ENCODE measurements at regions not wholly inside any gene's neighbourhood (a gene's known extent, or its start where the extent isn't known, plus 50 kb on each side); places are given as distances from the start of the nearest gene placed in this dataset.
"Not testable (repeated sequence)": the region's sequence is repeated elsewhere in the genome, so short reads cannot be mapped to it uniquely, and the experiment has no call there.

GRCh38 chrX:99266255-99266654 is 1143.8 kb downstream of the PCDH19 start:
- H3K9me3 ChIP-seq, result no peaks in the 10 kb centered on the region
- ChIA-PET CTCF (no interaction called here), POLR2A (no interaction called here)
- H3K4me1 ChIP-seq, result no peaks in the 10 kb centered on the region
- no peak overlapping the region for H3K4me3 ChIP-seq
- TF ChIP-seq KDM1A (IDR thresholded peaks at IDR 0.05; ENCODE audit: low read depth) (no peak), ZC3H11A (IDR thresholded peaks at IDR 0.05) (no peak), CEBPB (IDR thresholded peaks at IDR 0.05) (no peak), HOXA7 (CRISPR knock-in tag; IDR thresholded peaks at IDR 0.05) (no peak), EP300 (IDR thresholded peaks at IDR 0.05) (no peak), HOXB13 (CRISPR knock-in tag; IDR thresholded peaks at IDR 0.05; ENCODE audit: low read depth) (no peak), ATOH8 (CRISPR knock-in tag; IDR thresholded peaks at IDR 0.05; ENCODE audit: low read depth) (no peak), MAZ (IDR thresholded peaks at IDR 0.05; ENCODE audit: borderline replicate concordance, low read depth, low read length) (no peak), HMGXB4 (CRISPR knock-in tag; IDR thresholded peaks at IDR 0.05; ENCODE audit: borderline replicate concordance) (no peak), NFE2L2 (conservative IDR thresholded peaks at IDR 0.05; ENCODE audit: low read length) (no peak), ELK1 (IDR thresholded peaks at IDR 0.05; ENCODE audit: low read depth, low read length) (no peak), CHD4 (IDR thresholded peaks at IDR 0.05; ENCODE audit: borderline replicate concordance) (no peak), RCOR1 (IDR thresholded peaks at IDR 0.05; ENCODE audit: low read depth, low read length) (no peak)
- FAIRE-seq, result no peak
- no peak overlapping the region for H3K27ac ChIP-seq
- WGBS (ENCODE audit: missing lambda C conversion rate), result 31% methylated on average over 2 of the region's 2 CpGs
- H3K4me2 ChIP-seq, result no peak overlapping the region
- DNase-seq (ENCODE audit: low read depth in 1 of 2, low spot score in 1 of 2), result no peak
- no peak for ATAC-seq

- FAIRE-seq, result no peak
- no peaks in the 10 kb centered on the region for H3K4me1 ChIP-seq
- H3K4me2 ChIP-seq, result no peak overlapping the region
- no peaks in the 10 kb centered on the region for H3K9me3 ChIP-seq
- no peak for ATAC-seq
- POLR2A ChIA-PET, result no interaction called here
- CTCF ChIA-PET, result no interaction called here
- no peak overlapping the region for H3K27ac ChIP-seq
- no peak for DNase-seq (ENCODE audit: low read depth in 1 of 2, low spot score in 1 of 2)
- no peak overlapping the region for H3K4me3 ChIP-seq
- TF ChIP-seq POLR2A (IDR thresholded peaks at IDR 0.05; ENCODE audit: low read length) (no peak), RAD21 (conservative IDR thresholded peaks at IDR 0.05 in 1 of 2, IDR thresholded peaks at IDR 0.05 in 1 of 2) (no peak), HOXA7 (CRISPR knock-in tag; IDR thresholded peaks at IDR 0.05) (no peak), CHD4 (IDR thresholded peaks at IDR 0.05; ENCODE audit: borderline replicate concordance) (no peak), HOXB5 (CRISPR knock-in tag; IDR thresholded peaks at IDR 0.05) (no peak), SMC3 (IDR thresholded peaks at IDR 0.05) (no peak)
These were observed 1161.9 kb downstream of the PCDH19 start for GRCh38 chrX:99248180-99248579.

GRCh38 chrX:99242001-99242400 is 1168.1 kb downstream of the PCDH19 start:
- ChIA-PET CTCF (no interaction called here), POLR2A (no interaction called here)
- no peak for FAIRE-seq
- 4% methylated on average over 4 of the region's 4 CpGs for WGBS (ENCODE audit: missing lambda C conversion rate)
- no peaks in the 10 kb centered on the region for H3K4me1 ChIP-seq
- no peak for DNase-seq (ENCODE audit: low read depth in 1 of 2, low spot score in 1 of 2)
- no peaks in the 10 kb centered on the region for H3K9me3 ChIP-seq
- ATAC-seq, result no peak
- H3K4me2 ChIP-seq, result no peak overlapping the region
- H3K4me3 ChIP-seq, result no peak overlapping the region
- no peak overlapping the region for H3K27ac ChIP-seq
- TF ChIP-seq JUN (IDR thresholded peaks at IDR 0.05) (no peak), KDM1A (IDR thresholded peaks at IDR 0.05; ENCODE audit: low read depth) (no peak), MAZ (IDR thresholded peaks at IDR 0.05; ENCODE audit: borderline replicate concordance, low read depth, low read length) (no peak), ELK1 (IDR thresholded peaks at IDR 0.05; ENCODE audit: low read depth, low read length) (no peak), TP53 (CRISPR knock-in tag; IDR thresholded peaks at IDR 0.05) (no peak), MYC (IDR thresholded peaks at IDR 0.05; ENCODE audit: borderline replicate concordance, low read length) (no peak), CEBPB (IDR thresholded peaks at IDR 0.05) (no peak), RAD21 (conservative IDR thresholded peaks at IDR 0.05 in 1 of 2, IDR thresholded peaks at IDR 0.05 in 1 of 2) (no peak), ZFP36 (IDR thresholded peaks at IDR 0.05; ENCODE audit: borderline replicate concordance, partially characterized antibody) (no peak), CHD2 (IDR thresholded peaks at IDR 0.05; ENCODE audit: low read length, partially characterized antibody) (no peak)

GRCh38 chrX:99234384-99234783 is 1175.7 kb downstream of the PCDH19 start:
- DNase-seq (ENCODE audit: low read depth in 1 of 2, low spot score in 1 of 2); H3K4me1 ChIP-seq; H3K9me3 ChIP-seq; H3K4me2 ChIP-seq; CTCF ChIA-PET; H3K4me3 ChIP-seq; H3K27ac ChIP-seq; ATAC-seq; FAIRE-seq; POLR2A ChIA-PET: not testable (repeated sequence)
- 0% methylated on average over 6 of the region's 6 CpGs for WGBS (ENCODE audit: missing lambda C conversion rate)

All from A549 (cell line).